ENCODE measurements at regions not wholly inside any gene's neighbourhood (a gene's known extent, or its start where the extent isn't known, plus 50 kb on each side); places are given as distances from the start of the nearest gene placed in this dataset.

DNA sequence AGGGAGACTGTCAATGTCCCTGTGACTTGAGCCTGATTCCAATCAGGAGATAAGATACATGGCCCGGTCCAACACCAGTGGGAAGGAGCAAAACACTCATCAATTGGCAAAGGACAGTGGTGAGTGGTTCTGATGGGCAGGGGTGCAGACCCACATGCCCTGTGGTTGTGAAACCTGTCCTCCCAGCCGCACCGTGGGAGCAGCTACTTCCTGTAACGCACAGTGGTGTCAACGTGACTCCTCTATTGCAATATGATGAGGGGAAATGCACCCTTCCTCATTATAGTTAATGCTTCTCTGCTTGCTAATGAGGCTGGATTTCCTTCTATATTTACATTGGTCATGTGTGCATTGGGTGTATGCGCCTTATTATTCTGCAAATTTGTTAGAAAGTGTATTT, 223.0 kb downstream of the IRX1 start:
- no peaks in the 10 kb centered on the region for H3K4me1 ChIP-seq (ENCODE audit: control insufficient read depth in 1 of 2, low read depth in 2 of 2)
- DNase-seq (ENCODE audit: low spot score): no peak

DNA sequence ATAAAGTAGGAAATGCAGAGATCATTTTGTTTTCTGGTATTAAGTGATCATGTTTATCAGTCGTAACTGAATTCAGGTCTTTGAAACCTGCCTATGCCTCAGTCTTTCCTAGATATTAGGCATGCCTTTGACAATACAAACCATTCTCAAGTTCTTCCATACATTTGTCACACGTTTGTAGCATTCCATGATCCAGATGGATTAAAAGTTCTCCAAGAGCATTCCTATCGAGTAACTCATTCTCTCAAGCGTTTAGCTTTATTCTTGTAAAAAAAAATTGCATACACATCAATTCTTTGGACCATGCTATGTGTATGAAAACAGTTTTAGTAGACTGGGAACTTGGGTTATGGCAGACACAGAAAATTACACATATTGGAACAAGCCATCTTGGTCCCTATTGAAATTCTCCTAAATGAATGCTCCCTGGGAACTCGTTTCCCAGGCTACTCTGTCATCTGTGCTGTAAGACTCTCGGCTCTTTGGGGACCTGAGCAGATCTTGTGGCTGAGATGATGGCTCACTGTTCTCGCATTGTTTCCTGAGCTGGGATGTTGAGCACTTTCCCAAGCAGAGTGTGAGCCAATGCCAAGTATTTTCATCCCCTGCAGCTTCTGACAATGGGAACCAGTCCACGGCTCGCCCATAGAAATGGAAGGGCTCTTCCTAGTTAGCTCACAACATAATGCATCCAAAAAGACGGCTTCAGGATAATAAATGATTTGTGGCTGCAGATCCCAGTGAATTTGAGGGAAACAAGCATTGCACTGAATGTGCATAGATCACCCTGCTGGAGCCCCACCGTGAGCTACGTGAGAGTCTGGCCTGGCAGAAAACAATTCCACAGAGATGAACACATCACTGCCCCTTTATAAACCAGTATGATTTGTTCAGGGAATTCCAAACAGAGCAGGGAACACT, 230.2 kb downstream of the IRX1 start:
- ATAC-seq (ENCODE audit: insufficient number of reproducible peaks, low FRiP score, low read depth) (no peak), DNase-seq (ENCODE audit: low spot score) (no peak)
- H3K27me3 ChIP-seq (replicated peaks; ENCODE audit: insufficient read depth): no peaks in the 10 kb centered on the region
- H3K4me1 ChIP-seq (ENCODE audit: control insufficient read depth in 1 of 2, low read depth in 2 of 2): no peaks in the 10 kb centered on the region
- no peaks in the 10 kb centered on the region for H3K36me3 ChIP-seq
- no peaks in the 10 kb centered on the region for H3K9me3 ChIP-seq
- TF ChIP-seq, protein P1, sequence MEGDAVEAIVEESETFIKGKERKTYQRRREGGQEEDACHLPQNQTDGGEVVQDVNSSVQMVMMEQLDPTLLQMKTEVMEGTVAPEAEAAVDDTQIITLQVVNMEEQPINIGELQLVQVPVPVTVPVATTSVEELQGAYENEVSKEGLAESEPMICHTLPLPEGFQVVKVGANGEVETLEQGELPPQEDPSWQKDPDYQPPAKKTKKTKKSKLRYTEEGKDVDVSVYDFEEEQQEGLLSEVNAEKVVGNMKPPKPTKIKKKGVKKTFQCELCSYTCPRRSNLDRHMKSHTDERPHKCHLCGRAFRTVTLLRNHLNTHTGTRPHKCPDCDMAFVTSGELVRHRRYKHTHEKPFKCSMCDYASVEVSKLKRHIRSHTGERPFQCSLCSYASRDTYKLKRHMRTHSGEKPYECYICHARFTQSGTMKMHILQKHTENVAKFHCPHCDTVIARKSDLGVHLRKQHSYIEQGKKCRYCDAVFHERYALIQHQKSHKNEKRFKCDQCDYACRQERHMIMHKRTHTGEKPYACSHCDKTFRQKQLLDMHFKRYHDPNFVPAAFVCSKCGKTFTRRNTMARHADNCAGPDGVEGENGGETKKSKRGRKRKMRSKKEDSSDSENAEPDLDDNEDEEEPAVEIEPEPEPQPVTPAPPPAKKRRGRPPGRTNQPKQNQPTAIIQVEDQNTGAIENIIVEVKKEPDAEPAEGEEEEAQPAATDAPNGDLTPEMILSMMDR (IDR thresholded peaks at IDR 0.05): no peak
- H3K4me3 ChIP-seq: no peak overlapping the region
- H3K27ac ChIP-seq: no peak overlapping the region

More for the DNA sequence above, 223.0 kb downstream of the IRX1 start:
- Histone ChIP-seq H3K4me3 (no peak overlapping the region), H3K9me3 (no peaks in the 10 kb centered on the region), H3K27me3 (replicated peaks; ENCODE audit: insufficient read depth) (no peaks in the 10 kb centered on the region), H3K36me3 (no peaks in the 10 kb centered on the region), H3K27ac (no peak overlapping the region)
- TF ChIP-seq, protein P1 (IDR thresholded peaks at IDR 0.05): no peak
- no peak for ATAC-seq (ENCODE audit: insufficient number of reproducible peaks, low FRiP score, low read depth)

DNA sequence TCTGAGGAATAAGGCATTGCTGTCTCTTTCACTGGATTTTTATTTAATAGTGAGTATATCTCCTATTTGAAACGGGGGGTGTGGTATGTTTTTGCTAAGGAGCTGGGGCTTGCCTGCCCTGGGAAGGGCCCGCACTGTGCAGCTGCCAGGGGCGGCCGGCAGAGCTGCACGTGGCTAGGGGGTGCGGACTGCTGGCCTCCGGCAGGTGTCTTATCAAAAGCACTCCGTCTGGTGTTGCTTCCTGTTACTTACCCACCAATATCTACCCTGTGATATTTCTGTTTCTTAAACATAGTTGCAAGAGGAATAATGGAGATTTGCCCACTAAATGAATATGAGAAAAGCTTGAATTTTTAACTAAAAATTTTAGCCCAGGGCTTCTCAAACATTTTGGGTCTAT, 232.0 kb downstream of the IRX1 start:
- DNase-seq (ENCODE audit: low spot score) (no peak), ATAC-seq (ENCODE audit: insufficient number of reproducible peaks, low FRiP score, low read depth) (no peak)
- no peaks in the 10 kb centered on the region for H3K27me3 ChIP-seq (replicated peaks; ENCODE audit: insufficient read depth)
- H3K9me3 ChIP-seq: no peaks in the 10 kb centered on the region
- TF ChIP-seq, protein P1 (IDR thresholded peaks at IDR 0.05): no peak
- H3K4me3 ChIP-seq: no peak overlapping the region
- no peaks in the 10 kb centered on the region for H3K36me3 ChIP-seq
- H3K27ac ChIP-seq: no peak overlapping the region
- H3K4me1 ChIP-seq (ENCODE audit: control insufficient read depth in 1 of 2, low read depth in 2 of 2): no peaks in the 10 kb centered on the region

DNA sequence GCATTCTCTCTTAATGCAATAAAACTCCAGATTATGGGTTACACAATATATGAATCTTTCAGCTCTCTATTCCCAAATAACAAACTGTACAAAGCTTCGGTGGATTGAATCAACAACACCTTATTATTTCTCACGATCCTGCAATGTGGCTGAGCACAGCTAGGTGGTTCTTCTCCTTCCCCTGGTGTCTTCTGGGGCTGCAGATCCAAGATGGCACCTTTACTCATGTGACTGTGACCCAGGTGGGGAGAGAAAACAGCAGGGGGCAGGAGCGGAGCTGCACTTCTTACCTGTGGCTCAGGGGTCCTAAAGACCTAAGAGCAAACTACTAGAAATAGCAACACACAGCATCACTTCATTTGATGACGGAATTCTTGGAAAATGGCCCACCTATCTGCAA, 233.1 kb downstream of the IRX1 start:
- DNase-seq (ENCODE audit: low spot score): no peak
- no peaks in the 10 kb centered on the region for H3K36me3 ChIP-seq
- no peaks in the 10 kb centered on the region for H3K4me1 ChIP-seq (ENCODE audit: control insufficient read depth in 1 of 2, low read depth in 2 of 2)
- TF ChIP-seq, protein P1 (IDR thresholded peaks at IDR 0.05): no peak
- no peaks in the 10 kb centered on the region for H3K27me3 ChIP-seq (replicated peaks; ENCODE audit: insufficient read depth)
- H3K9me3 ChIP-seq: no peaks in the 10 kb centered on the region
- no peak for ATAC-seq (ENCODE audit: insufficient number of reproducible peaks, low FRiP score, low read depth)
- no peak overlapping the region for H3K27ac ChIP-seq
- H3K4me3 ChIP-seq: no peak overlapping the region

DNA sequence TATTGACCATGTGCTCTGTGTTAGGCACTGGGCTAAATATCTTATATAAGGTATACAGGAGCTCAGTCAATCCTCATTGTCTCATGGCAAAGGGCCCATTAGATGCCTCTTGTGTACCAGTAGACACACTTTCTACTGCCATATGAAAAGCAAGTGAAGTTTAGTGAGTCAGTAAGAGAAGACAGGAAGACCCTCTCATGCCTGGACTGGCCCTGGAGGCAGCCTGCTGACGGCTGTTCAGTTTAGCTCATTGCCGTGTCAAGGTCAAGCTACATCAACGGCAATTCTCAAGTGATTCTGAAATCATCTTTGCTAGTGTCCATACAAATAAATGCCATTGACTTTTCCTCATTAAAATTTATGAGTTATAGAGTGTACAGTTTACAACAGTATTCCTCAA, 237.9 kb downstream of the IRX1 start:
- Histone ChIP-seq H3K27me3 (replicated peaks; ENCODE audit: insufficient read depth) (no peaks in the 10 kb centered on the region), H3K4me3 (no peak overlapping the region), H3K27ac (no peak overlapping the region), H3K9me3 (no peaks in the 10 kb centered on the region), H3K4me1 (ENCODE audit: control insufficient read depth in 1 of 2, low read depth in 2 of 2) (no peaks in the 10 kb centered on the region), H3K36me3 (no peaks in the 10 kb centered on the region)
- TF ChIP-seq, protein P1 (IDR thresholded peaks at IDR 0.05): no peak
- ATAC-seq (ENCODE audit: insufficient number of reproducible peaks, low FRiP score, low read depth) (no peak), DNase-seq (ENCODE audit: low spot score) (no peak)

All from thoracic aorta (tissue), 2 donors.